ENCODE measurements at regions not wholly inside any gene's neighbourhood (a gene's known extent, or its start where the extent isn't known, plus 50 kb on each side); places are given as distances from the start of the nearest gene placed in this dataset.

DNA sequence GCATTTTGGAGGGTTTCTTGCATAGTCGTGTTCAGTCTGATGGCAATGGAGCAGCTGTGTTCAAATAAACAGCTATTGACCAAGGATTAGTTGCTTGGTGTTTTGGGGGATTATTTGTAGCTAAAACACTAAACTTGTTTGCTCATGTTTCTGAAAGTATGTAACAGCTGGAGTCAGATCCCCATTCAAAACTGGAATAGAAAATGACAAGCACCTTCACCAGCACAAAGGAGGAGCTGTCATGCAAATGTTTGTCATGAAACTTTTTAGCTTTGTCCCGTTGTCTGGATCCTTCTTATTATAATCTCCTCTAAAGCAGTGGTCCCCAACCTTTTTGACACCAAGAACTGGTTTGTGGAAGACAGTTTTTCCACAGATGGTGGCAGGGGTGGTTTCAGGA lies 96.9 kb upstream of the ZNF236 start:
- no peak overlapping the region for H3K18ac ChIP-seq (ENCODE audit: extremely low read depth, low read length)
- H3K4ac ChIP-seq (replicated peaks; ENCODE audit: insufficient read length, low read depth, low read length) = no peak overlapping the region
- H2BK12ac ChIP-seq (ENCODE audit: low read depth, low read length) = no peak overlapping the region
- FAIRE-seq = no peak
- H3K14ac ChIP-seq (ENCODE audit: insufficient read length) = no peak overlapping the region
- no peak overlapping the region for H2BK5ac ChIP-seq (ENCODE audit: low read depth, low read length)
- no peak overlapping the region for H2BK120ac ChIP-seq (replicated peaks; ENCODE audit: low read depth, low read length)
- ChIA-PET POLR2A (ENCODE audit: partially characterized antibody) (no interaction called here), CTCF (ENCODE audit: partially characterized antibody) (interaction anchor here (0.6 to 1.7 kb wide), 5 partner anchors 13 to 211 kb away, joined by 3 to 7 read pairs (median 3); no protein-coding TSS in a partner anchor)
- H4K91ac ChIP-seq (replicated peaks; ENCODE audit: insufficient read length, low read length) = no peak overlapping the region
- no peak overlapping the region for H2AK5ac ChIP-seq (ENCODE audit: low read depth, low read length)
- no peak for DNase-seq (ENCODE audit: low read depth in 1 of 2, low spot score in 2 of 2)
- H3K9ac ChIP-seq (replicated peaks in 1 of 4; ENCODE audit: extremely low read depth in 1 of 4, low read depth in 3 of 4, low read length in 3 of 4) = no peak overlapping the region
- no peak overlapping the region for H2BK20ac ChIP-seq (ENCODE audit: low read length)
- no peaks in the 10 kb centered on the region for H4K20me1 ChIP-seq (replicated peaks in 1 of 2; ENCODE audit: control insufficient read depth in 1 of 2, insufficient read depth in 2 of 2, low read length in 2 of 2)
- H3K79me1 ChIP-seq (ENCODE audit: low read depth, low read length) = no peaks in the 10 kb centered on the region
- H3K23me2 ChIP-seq (ENCODE audit: low read depth, low read length) = no peaks in the 10 kb centered on the region
- no peaks in the 10 kb centered on the region for H3K27me3 ChIP-seq (replicated peaks in 1 of 4; ENCODE audit: control insufficient read depth in 3 of 4, extremely low read depth in 1 of 4, insufficient read depth in 3 of 4, low read length in 3 of 4)
- no peak overlapping the region for H2BK15ac ChIP-seq (ENCODE audit: low read length)
- H3K36me3 ChIP-seq (ENCODE audit: control insufficient read depth in 2 of 4, insufficient read depth in 4 of 4, low read length in 3 of 4) = no peaks in the 10 kb centered on the region
- TF ChIP-seq POLR2A (IDR thresholded peaks at IDR 0.05; ENCODE audit: control extremely low read depth in 1 of 2, low read depth in 2 of 2, low read length in 2 of 2) (no peak), BCL11A (IDR thresholded peaks at IDR 0.05; ENCODE audit: low read depth in 2 of 2, low read length in 2 of 2) (no peak), SRF (IDR thresholded peaks at IDR 0.05; ENCODE audit: low read depth, low read length) (no peak), RBBP5 (IDR thresholded peaks at IDR 0.05; ENCODE audit: borderline replicate concordance, low read depth, low read length) (no peak), BACH1 (IDR thresholded peaks at IDR 0.05; ENCODE audit: low read length) (no peak), YY1 (IDR thresholded peaks at IDR 0.05; ENCODE audit: low read depth, low read length) (no peak)
- TF ChIP-seq, protein P1, sequence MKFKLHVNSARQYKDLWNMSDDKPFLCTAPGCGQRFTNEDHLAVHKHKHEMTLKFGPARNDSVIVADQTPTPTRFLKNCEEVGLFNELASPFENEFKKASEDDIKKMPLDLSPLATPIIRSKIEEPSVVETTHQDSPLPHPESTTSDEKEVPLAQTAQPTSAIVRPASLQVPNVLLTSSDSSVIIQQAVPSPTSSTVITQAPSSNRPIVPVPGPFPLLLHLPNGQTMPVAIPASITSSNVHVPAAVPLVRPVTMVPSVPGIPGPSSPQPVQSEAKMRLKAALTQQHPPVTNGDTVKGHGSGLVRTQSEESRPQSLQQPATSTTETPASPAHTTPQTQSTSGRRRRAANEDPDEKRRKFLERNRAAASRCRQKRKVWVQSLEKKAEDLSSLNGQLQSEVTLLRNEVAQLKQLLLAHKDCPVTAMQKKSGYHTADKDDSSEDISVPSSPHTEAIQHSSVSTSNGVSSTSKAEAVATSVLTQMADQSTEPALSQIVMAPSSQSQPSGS (IDR thresholded peaks at IDR 0.05; ENCODE audit: low read length) = no peak
- no peak overlapping the region for H3K4me2 ChIP-seq (ENCODE audit: insufficient read depth in 1 of 2, low read depth in 2 of 2, low read length in 2 of 2)
- no peaks in the 10 kb centered on the region for H3K79me2 ChIP-seq (ENCODE audit: control insufficient read depth in 1 of 2, insufficient read depth in 2 of 2, low read length in 2 of 2)
- no peak overlapping the region for H2AFZ ChIP-seq (ENCODE audit: low read length)
- no peak overlapping the region for H3K27ac ChIP-seq (ENCODE audit: low read depth, low read length)
- no peak overlapping the region for H3K4me3 ChIP-seq (ENCODE audit: extremely low read depth in 1 of 4, insufficient read depth in 2 of 4, low read depth in 3 of 4, low read length in 4 of 4)
- no peak overlapping the region for H3K23ac ChIP-seq (ENCODE audit: insufficient read length)
- H3K56ac ChIP-seq (replicated peaks; ENCODE audit: insufficient read length, low read depth, low read length) = no peak overlapping the region
- H4K8ac ChIP-seq (ENCODE audit: extremely low read depth, insufficient read depth, low read length) = no peak overlapping the region
- peaks cover 10 to 14% of the 10 kb centered on the region in 2 experiments for H3K9me3 ChIP-seq (ENCODE audit: insufficient read depth in 2 of 2, low read depth in 1 of 2, low read length in 1 of 2)
- no peak overlapping the region for H4K5ac ChIP-seq (ENCODE audit: insufficient read length, low read depth, low read length)
- WGBS, 2 experiments (ENCODE audit: extremely low coverage in 1 of 2, insufficient coverage in 1 of 2, insufficient read length in 1 of 2, insufficient replicate concordance in 2 of 2, low coverage in 1 of 2, low lambda C conversion rate in 2 of 2, missing lambda C conversion rate in 1 of 2) = 67% methylated on average over 2 of the region's 2 CpGs; no CpG with 5 or more reads in 1 of the 2 experiments
- no peaks in the 10 kb centered on the region for H3K4me1 ChIP-seq (replicated peaks in 1 of 4; ENCODE audit: control insufficient read depth in 3 of 4, insufficient read depth in 4 of 4, low read length in 3 of 4)

All from H1 (cell line).